ENCODE measurements at regions not wholly inside any gene's neighbourhood (a gene's known extent, or its start where the extent isn't known, plus 50 kb on each side); places are given as distances from the start of the nearest gene placed in this dataset.

- H3K9me3 ChIP-seq (ENCODE audit: control insufficient read depth, insufficient read depth, low read length) = 0 out of 2 replicates have a peak, but pooled peaks cover 3% of the 10 kb centered on the region
- H3K36me3 ChIP-seq (ENCODE audit: control insufficient read depth, low read length) = no peaks in the 10 kb centered on the region
- H3K27ac ChIP-seq (ENCODE audit: low read depth, low read length) = no peak overlapping the region
- no peaks in the 10 kb centered on the region for H4K20me1 ChIP-seq (ENCODE audit: control insufficient read depth, insufficient read depth, low read depth, low read length)
- no peaks in the 10 kb centered on the region for H3K79me2 ChIP-seq (ENCODE audit: control insufficient read depth, low read length)
- no peak overlapping the region for H3K4me2 ChIP-seq (ENCODE audit: low read length)
- H3K9me2 ChIP-seq (replicated peaks; ENCODE audit: control insufficient read depth, low read length) = no peaks in the 10 kb centered on the region; the same call in 1 of the 2 replicates
- no peaks in the 10 kb centered on the region for H3F3A ChIP-seq (ENCODE audit: control insufficient read depth, insufficient read depth)
- H3K4me1 ChIP-seq (ENCODE audit: control insufficient read depth, low read length) = no peaks in the 10 kb centered on the region
- TF ChIP-seq EZH2phosphoT487 (IDR thresholded peaks at IDR 0.05; ENCODE audit: borderline replicate concordance, low read length) (no peak), CTCF (IDR thresholded peaks at IDR 0.05; ENCODE audit: low read depth, low read length, poor library complexity, severe bottlenecking) (no peak)
- H3K4me3 ChIP-seq (ENCODE audit: low read length) = no peak overlapping the region
- no peaks in the 10 kb centered on the region for H3K27me3 ChIP-seq (ENCODE audit: control insufficient read depth, low read length)
Measured at GRCh38 chr13:103539721-103540381, 473.6 kb upstream of the SLC10A2 start.

GRCh38 chr13:103539265-103539664 is 473.0 kb upstream of the SLC10A2 start:
- Histone ChIP-seq H3K36me3 (ENCODE audit: control insufficient read depth, low read length) (no peaks in the 10 kb centered on the region), H3K9me2 (replicated peaks; ENCODE audit: control insufficient read depth, low read length) (no peaks in the 10 kb centered on the region; the same call in 1 of the 2 replicates), H4K20me1 (ENCODE audit: control insufficient read depth, insufficient read depth, low read depth, low read length) (no peaks in the 10 kb centered on the region), H3K27me3 (ENCODE audit: control insufficient read depth, low read length) (no peaks in the 10 kb centered on the region), H3K4me1 (ENCODE audit: control insufficient read depth, low read length) (no peaks in the 10 kb centered on the region), H3K4me2 (ENCODE audit: low read length) (no peak overlapping the region), H3K9me3 (ENCODE audit: control insufficient read depth, insufficient read depth, low read length) (0 out of 2 replicates have a peak, but pooled peaks cover 1% of the 10 kb centered on the region), H3K27ac (ENCODE audit: low read depth, low read length) (no peak overlapping the region), H3K79me2 (ENCODE audit: control insufficient read depth, low read length) (no peaks in the 10 kb centered on the region), H3F3A (ENCODE audit: control insufficient read depth, insufficient read depth) (no peaks in the 10 kb centered on the region), H3K4me3 (ENCODE audit: low read length) (no peak overlapping the region)
- TF ChIP-seq CTCF (IDR thresholded peaks at IDR 0.05; ENCODE audit: low read depth, low read length, poor library complexity, severe bottlenecking) (no peak), EZH2phosphoT487 (IDR thresholded peaks at IDR 0.05; ENCODE audit: borderline replicate concordance, low read length) (no peak)

- Histone ChIP-seq H3K27ac (ENCODE audit: low read depth, low read length) (no peak overlapping the region), H3K4me3 (ENCODE audit: low read length) (no peak overlapping the region), H4K20me1 (ENCODE audit: control insufficient read depth, insufficient read depth, low read depth, low read length) (no peaks in the 10 kb centered on the region), H3K27me3 (ENCODE audit: control insufficient read depth, low read length) (no peaks in the 10 kb centered on the region), H3F3A (ENCODE audit: control insufficient read depth, insufficient read depth) (no peaks in the 10 kb centered on the region), H3K79me2 (ENCODE audit: control insufficient read depth, low read length) (no peaks in the 10 kb centered on the region), H3K9me2 (replicated peaks; ENCODE audit: control insufficient read depth, low read length) (no peaks in the 10 kb centered on the region; the same call in 1 of the 2 replicates), H3K4me2 (ENCODE audit: low read length) (no peak overlapping the region), H3K36me3 (ENCODE audit: control insufficient read depth, low read length) (no peaks in the 10 kb centered on the region), H3K4me1 (ENCODE audit: control insufficient read depth, low read length) (no peaks in the 10 kb centered on the region), H3K9me3 (ENCODE audit: control insufficient read depth, insufficient read depth, low read length) (no peaks in the 10 kb centered on the region)
- TF ChIP-seq EZH2phosphoT487 (IDR thresholded peaks at IDR 0.05; ENCODE audit: borderline replicate concordance, low read length) (no peak), CTCF (IDR thresholded peaks at IDR 0.05; ENCODE audit: low read depth, low read length, poor library complexity, severe bottlenecking) (no peak)
Measured at GRCh38 chr13:103537616-103538015, 471.4 kb upstream of the SLC10A2 start.
